Central memory CD8-positive, alpha-beta T cell (primary cell): ENCODE measurements at regions not wholly inside any gene's neighbourhood (a gene's known extent, or its start where the extent isn't known, plus 50 kb on each side); places are given as distances from the start of the nearest gene placed in this dataset.

ENCODE experiments used
- ATAC-seq: fragments of 150-1000 bp; cut with Tn5 transposase; replicated peaks from 2 replicates; pipeline ENCODE4 v1.10.0; 2022; ENCODE audit warnings: mild to moderate bottlenecking, moderate FRiP score, moderate number of reproducible peaks; ENCODE audit not compliant: poor library complexity, severe bottlenecking; ENCODE audit errors: extremely low read depth
- DNase-seq, 2 donors: peaks; one replicate each; pipeline ENCODE4 v3.0.0; 2021; ENCODE audit warnings: low spot score in 2 of 2
- H3K27ac Mint-ChIP-seq: one replicate; pipeline ENCODE4 v1.8.0; 2022; ENCODE audit warnings: low read depth, mild to moderate bottlenecking, moderate library complexity, mixed read lengths
- H3K27me3 Mint-ChIP-seq: one replicate; pipeline ENCODE4 v1.8.0; 2022; ENCODE audit warnings: mixed read lengths
- H3K36me3 Mint-ChIP-seq: one replicate; pipeline ENCODE4 v1.8.0; 2022; ENCODE audit warnings: mild to moderate bottlenecking, moderate library complexity, mixed read lengths; ENCODE audit not compliant: insufficient read depth
- H3K4me1 Mint-ChIP-seq: one replicate; pipeline ENCODE4 v1.8.0; 2022; ENCODE audit warnings: mixed read lengths
- H3K4me3 Mint-ChIP-seq: one replicate; pipeline ENCODE4 v1.8.0; 2022; ENCODE audit warnings: mild to moderate bottlenecking, moderate library complexity, mixed read lengths
- H3K9me3 Mint-ChIP-seq: one replicate; pipeline ENCODE4 v1.8.0; 2022; ENCODE audit warnings: mixed read lengths

GRCh38 chr4:133594390-133595207 is 445.5 kb downstream of the PCDH10 start:
- no peak for DNase-seq
- Mint-ChIP-seq H3K36me3 (no peaks in the 10 kb centered on the region), H3K4me1 (no peaks in the 10 kb centered on the region), H3K27ac (no peak overlapping the region), H3K27me3 (no peaks in the 10 kb centered on the region), H3K4me3 (no peak overlapping the region), H3K9me3 (peaks cover 6% of the 10 kb centered on the region)
- no peak for ATAC-seq

GRCh38 chr4:133593764-133594163 is 444.7 kb downstream of the PCDH10 start:
- Mint-ChIP-seq H3K36me3 (no peaks in the 10 kb centered on the region), H3K27ac (no peak overlapping the region), H3K9me3 (peaks cover 5% of the 10 kb centered on the region), H3K4me3 (no peak overlapping the region), H3K4me1 (no peaks in the 10 kb centered on the region), H3K27me3 (no peaks in the 10 kb centered on the region)
- ATAC-seq (no peak), DNase-seq (no peak)

- Mint-ChIP-seq H3K4me1 (no peaks in the 10 kb centered on the region), H3K9me3 (no peaks in the 10 kb centered on the region), H3K4me3 (no peak overlapping the region), H3K36me3 (no peaks in the 10 kb centered on the region), H3K27me3 (no peaks in the 10 kb centered on the region), H3K27ac (no peak overlapping the region)
- no peak for ATAC-seq
- no peak for DNase-seq
Measured at GRCh38 chr4:133592591-133592990, 443.5 kb downstream of the PCDH10 start.

DNA sequence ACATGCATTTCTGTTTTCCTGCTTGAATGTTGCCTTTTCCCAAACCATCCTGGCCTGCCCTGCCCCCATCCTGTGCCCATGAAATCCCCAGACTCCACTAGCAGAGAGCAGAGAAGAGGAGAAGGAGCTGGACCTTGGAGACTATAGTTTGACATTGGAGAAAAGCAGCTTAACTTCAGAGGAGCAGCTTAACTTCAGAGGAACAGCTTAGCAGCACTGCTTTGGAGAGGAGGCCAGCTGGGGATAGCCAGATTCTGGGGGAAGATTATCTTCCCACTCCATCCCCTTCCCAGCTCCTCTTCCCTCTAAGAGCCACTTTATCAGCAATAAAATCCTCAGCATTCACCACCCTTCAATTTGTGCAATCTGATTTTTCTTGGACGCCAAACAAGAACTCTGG is 443.0 kb downstream of the PCDH10 start:
- Mint-ChIP-seq H3K9me3 (no peaks in the 10 kb centered on the region), H3K27ac (no peak overlapping the region), H3K4me1 (no peaks in the 10 kb centered on the region), H3K27me3 (no peaks in the 10 kb centered on the region), H3K4me3 (no peak overlapping the region), H3K36me3 (no peaks in the 10 kb centered on the region)
- ATAC-seq = no peak
- DNase-seq = no peak

DNA sequence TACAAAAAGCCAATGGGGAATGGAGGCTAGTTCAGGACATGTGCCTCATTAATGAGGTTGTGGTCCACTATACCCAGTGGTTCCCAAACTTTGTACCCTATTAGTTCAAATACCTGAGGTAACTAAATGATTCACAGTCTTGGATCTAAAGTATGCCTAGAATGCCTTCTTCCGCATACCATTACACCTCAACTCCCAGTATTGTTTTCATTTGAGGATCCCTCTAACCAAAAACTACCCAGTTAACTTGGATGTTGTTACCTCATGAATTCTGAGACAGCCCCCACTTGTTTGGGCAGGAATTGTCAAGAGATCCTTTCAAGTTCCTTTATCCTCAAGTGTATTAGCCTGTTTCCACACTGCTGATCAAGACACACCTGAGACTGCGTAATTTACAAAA is 439.2 kb downstream of the PCDH10 start:
- no peaks in the 10 kb centered on the region for H3K9me3 Mint-ChIP-seq
- H3K4me1 Mint-ChIP-seq = no peaks in the 10 kb centered on the region
- no peaks in the 10 kb centered on the region for H3K36me3 Mint-ChIP-seq
- ATAC-seq (no peak), DNase-seq (no peak)
- no peaks in the 10 kb centered on the region for H3K27me3 Mint-ChIP-seq
- no peak overlapping the region for H3K4me3 Mint-ChIP-seq
- H3K27ac Mint-ChIP-seq = no peak overlapping the region

DNA sequence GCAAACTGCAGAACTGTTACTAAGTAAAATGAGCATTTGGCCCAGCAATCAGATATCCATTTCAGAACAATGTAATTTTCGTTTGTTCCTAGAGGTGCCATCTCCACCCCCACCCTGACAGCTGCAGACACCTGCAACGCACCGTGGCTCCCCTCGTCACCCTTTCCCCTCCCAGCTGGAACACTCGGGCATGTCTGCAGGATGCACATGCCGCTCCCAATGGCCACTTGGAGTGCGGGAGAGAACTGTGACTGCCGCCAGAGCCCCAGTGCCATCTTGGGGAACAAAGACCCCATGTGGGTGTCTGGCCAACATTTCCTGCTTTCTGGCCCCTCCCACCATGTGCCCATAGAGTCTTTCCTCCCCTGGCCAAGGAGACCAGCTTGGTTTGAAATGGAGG is 436.2 kb downstream of the PCDH10 start:
- no peaks in the 10 kb centered on the region for H3K27me3 Mint-ChIP-seq
- no peak for DNase-seq
- no peaks in the 10 kb centered on the region for H3K36me3 Mint-ChIP-seq
- no peaks in the 10 kb centered on the region for H3K4me1 Mint-ChIP-seq
- H3K9me3 Mint-ChIP-seq = peaks cover under 1% of the 10 kb centered on the region
- no peak for ATAC-seq
- H3K4me3 Mint-ChIP-seq = no peak overlapping the region
- no peak overlapping the region for H3K27ac Mint-ChIP-seq

- Mint-ChIP-seq H3K36me3 (no peaks in the 10 kb centered on the region), H3K27ac (no peak overlapping the region), H3K4me1 (no peaks in the 10 kb centered on the region), H3K4me3 (no peak overlapping the region), H3K9me3 (peaks cover 6% of the 10 kb centered on the region), H3K27me3 (no peaks in the 10 kb centered on the region)
- DNase-seq (no peak), ATAC-seq (no peak)
Measured at GRCh38 chr4:133584714-133585113, 435.6 kb downstream of the PCDH10 start.

- no peak overlapping the region for H3K27ac Mint-ChIP-seq
Measured at GRCh38 chr4:133581996-133582619, 433.0 kb downstream of the PCDH10 start.

DNA sequence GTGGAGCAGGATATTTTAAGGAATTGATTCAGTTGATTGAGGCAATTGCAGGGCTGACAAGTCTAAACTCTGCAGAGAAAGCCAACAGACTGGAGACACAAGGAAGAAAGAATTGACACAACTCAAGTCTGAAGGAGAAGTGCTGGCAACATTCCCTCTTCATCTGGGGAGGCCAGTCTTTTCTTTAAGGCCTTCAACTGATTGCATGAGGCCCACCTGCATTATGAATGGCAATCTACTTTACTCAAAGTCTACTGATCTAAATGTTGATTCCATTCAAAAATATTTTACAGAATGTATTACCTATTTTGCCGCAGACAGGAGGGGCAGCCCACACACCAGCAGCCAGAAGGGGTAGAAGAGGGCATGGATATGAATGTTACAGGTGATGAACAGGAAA is 425.2 kb downstream of the PCDH10 start:
- DNase-seq = no peak
- no peak for ATAC-seq
- Mint-ChIP-seq H3K27me3 (no peaks in the 10 kb centered on the region), H3K4me3 (no peak overlapping the region), H3K4me1 (no peaks in the 10 kb centered on the region), H3K9me3 (peaks cover 8% of the 10 kb centered on the region), H3K27ac (no peak overlapping the region), H3K36me3 (no peaks in the 10 kb centered on the region)

More at GRCh38 chr4:133581996-133582619, 433.0 kb downstream of the PCDH10 start:
- no peaks in the 10 kb centered on the region for H3K36me3 Mint-ChIP-seq
- DNase-seq (no peak), ATAC-seq (no peak)
- no peaks in the 10 kb centered on the region for H3K4me1 Mint-ChIP-seq
- H3K27me3 Mint-ChIP-seq = no peaks in the 10 kb centered on the region
- peaks cover 12% of the 10 kb centered on the region for H3K9me3 Mint-ChIP-seq
- no peak overlapping the region for H3K4me3 Mint-ChIP-seq

DNA sequence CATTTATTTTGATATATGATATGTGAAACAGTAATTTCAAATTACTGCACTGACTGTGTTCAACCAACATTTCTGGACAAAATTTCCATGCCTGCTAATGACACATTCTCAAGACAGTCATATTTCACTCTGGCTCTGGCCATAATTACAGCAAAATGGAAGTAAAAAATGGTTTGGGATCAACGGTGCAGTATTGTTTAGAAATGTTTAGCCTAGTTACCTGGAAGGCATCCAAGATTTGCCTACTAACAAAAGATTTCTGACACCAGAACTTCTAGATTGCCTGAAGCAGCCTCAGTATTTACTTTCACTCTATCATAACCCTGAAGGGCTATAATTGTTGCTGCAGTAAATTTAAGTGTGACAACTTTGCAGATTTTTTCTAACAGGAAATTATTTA is 416.3 kb downstream of the PCDH10 start:
- no peak overlapping the region for H3K4me3 Mint-ChIP-seq
- ATAC-seq (no peak), DNase-seq (no peak)
- no peaks in the 10 kb centered on the region for H3K27me3 Mint-ChIP-seq
- H3K27ac Mint-ChIP-seq = no peak overlapping the region
- no peaks in the 10 kb centered on the region for H3K36me3 Mint-ChIP-seq
- peaks cover 4% of the 10 kb centered on the region for H3K9me3 Mint-ChIP-seq
- no peaks in the 10 kb centered on the region for H3K4me1 Mint-ChIP-seq

DNA sequence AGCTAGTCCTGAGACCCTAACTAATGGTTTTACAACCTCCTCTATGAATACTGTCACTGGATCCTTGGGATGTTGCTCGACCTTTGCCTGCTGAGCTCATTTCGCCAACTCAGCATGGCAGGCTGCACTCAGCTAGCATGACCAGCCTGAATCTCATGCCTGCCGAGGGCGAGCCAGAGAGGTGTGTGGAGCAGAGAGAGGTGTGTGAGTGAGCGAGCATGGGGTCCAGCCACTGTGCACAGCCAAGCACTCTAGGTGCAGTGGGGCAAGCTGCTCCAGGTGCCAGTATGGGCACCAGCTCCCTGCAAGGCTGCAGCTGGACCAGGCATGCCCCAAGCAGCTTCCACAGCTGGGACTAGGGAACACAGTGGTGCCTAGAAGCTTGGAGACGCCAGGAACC is 410.9 kb downstream of the PCDH10 start:
- Mint-ChIP-seq H3K36me3 (peaks cover 1% of the 10 kb centered on the region), H3K4me3 (no peak overlapping the region), H3K9me3 (peaks cover 4% of the 10 kb centered on the region), H3K27me3 (no peaks in the 10 kb centered on the region), H3K27ac (no peak overlapping the region), H3K4me1 (no peaks in the 10 kb centered on the region)
- no peak for ATAC-seq
- no peak for DNase-seq

DNA sequence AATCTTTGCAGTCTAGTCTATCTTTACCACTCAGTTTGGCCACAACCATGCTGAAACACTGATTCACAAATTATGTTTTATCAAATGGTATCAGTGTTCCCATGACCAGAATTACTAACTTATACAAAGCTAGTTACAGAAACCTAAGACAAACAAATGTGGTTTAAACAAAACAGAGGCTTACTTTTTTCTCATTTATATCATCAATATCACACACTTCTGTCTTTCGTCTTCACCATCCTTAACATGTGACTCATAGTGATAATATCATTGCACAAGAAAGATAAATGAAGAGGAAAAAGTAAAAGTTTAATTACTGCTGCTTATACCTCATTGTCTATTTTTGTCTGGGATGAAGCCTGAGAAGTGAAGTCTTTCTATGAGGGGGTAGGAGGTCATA is 406.6 kb downstream of the PCDH10 start:
- no peak overlapping the region for H3K4me3 Mint-ChIP-seq
- H3K36me3 Mint-ChIP-seq = peaks cover 1% of the 10 kb centered on the region

DNA sequence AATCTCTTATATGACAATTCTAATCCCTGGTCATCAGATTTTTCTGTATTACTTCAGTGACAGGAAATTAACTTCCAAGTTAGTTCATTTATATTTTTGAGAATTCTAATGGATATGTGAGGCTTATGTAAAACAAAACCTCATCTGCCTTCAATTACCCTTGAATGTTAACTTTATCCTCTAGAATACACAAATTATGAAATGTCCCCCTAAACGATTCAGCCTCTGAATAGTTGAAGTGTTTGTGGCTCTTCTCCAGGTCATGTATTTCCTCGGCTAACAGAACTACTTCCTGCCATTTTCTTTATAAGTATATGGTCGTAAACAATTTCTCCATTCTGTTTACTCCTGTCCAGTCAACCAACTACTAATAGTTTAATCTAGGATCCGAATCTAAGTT is 401.3 kb downstream of the PCDH10 start:
- H3K36me3 Mint-ChIP-seq = no peaks in the 10 kb centered on the region
- ATAC-seq = no peak
- no peak overlapping the region for H3K4me3 Mint-ChIP-seq
- no peak overlapping the region for H3K27ac Mint-ChIP-seq
- no peak for DNase-seq
- H3K9me3 Mint-ChIP-seq = peaks cover 7% of the 10 kb centered on the region
- no peaks in the 10 kb centered on the region for H3K4me1 Mint-ChIP-seq
- H3K27me3 Mint-ChIP-seq = no peaks in the 10 kb centered on the region

More for the DNA sequence above, 406.6 kb downstream of the PCDH10 start:
- no peak for DNase-seq
- Mint-ChIP-seq H3K27ac (no peak overlapping the region), H3K27me3 (no peaks in the 10 kb centered on the region), H3K4me1 (no peaks in the 10 kb centered on the region), H3K9me3 (no peaks in the 10 kb centered on the region)
- no peak for ATAC-seq
